GM23338 (cell line): ENCODE measurements at regions not wholly inside any gene's neighbourhood (a gene's known extent, or its start where the extent isn't known, plus 50 kb on each side); places are given as distances from the start of the nearest gene placed in this dataset.
A peak's percentile ranks its signal among the peaks of the same experiment; 100 is the strongest.

Experiments used
- ATAC-seq: fragments of 200-7000 bp; cut with Tn5 transposase; 3 replicates; pipeline ENCODE4 v1.9.1; 2020
- DNase-seq: peaks from one replicate; pipeline ENCODE4 v3.0.0-alpha.2; 2015; ENCODE audit warnings: low spot score
- H2AFZ ChIP-seq: fragments of 200-600 bp; sonication (generic); 2 replicates; pipeline ENCODE4 v1.8.0; 2016; ENCODE audit warnings: antibody characterized with exemption, mild to moderate bottlenecking, moderate library complexity
- H3F3A ChIP-seq: fragments of 200-600 bp; sonication (generic); replicated peaks from 2 replicates; pipeline ENCODE4 v1.8.0; 2017; ENCODE audit warnings: antibody characterized with exemption, mixed run types, low read depth
- H3K27ac ChIP-seq: fragments of 200-600 bp; sonication (generic); 2 replicates; pipeline ENCODE4 v1.6.1; 2016; ENCODE audit warnings: low read depth
- H3K27me3 ChIP-seq: fragments of 200-600 bp; sonication (generic); 2 replicates; pipeline ENCODE4 v1.8.0; 2016; ENCODE audit warnings: mild to moderate bottlenecking, mixed run types, moderate library complexity; ENCODE audit not compliant: insufficient read depth
- H3K36me3 ChIP-seq: fragments of 200-600 bp; sonication (generic); 2 replicates; pipeline ENCODE4 v1.8.0; 2016; ENCODE audit warnings: mild to moderate bottlenecking; ENCODE audit not compliant: insufficient read depth
- H3K4me1 ChIP-seq: fragments of 200-600 bp; sonication (generic); 2 replicates; pipeline ENCODE4 v1.8.0; 2016; ENCODE audit warnings: mild to moderate bottlenecking, moderate library complexity; ENCODE audit not compliant: insufficient read depth
- H3K4me2 ChIP-seq: fragments of 200-600 bp; sonication (generic); 2 replicates; pipeline ENCODE4 v1.7.1; 2017; ENCODE audit warnings: mixed run types
- H3K4me3 ChIP-seq: fragments of 200-600 bp; sonication (generic); 2 replicates; pipeline ENCODE4 v1.6.1; 2016; ENCODE audit warnings: mixed run types
- H3K79me2 ChIP-seq: fragments of 200-600 bp; sonication (generic); replicated peaks from 2 replicates; pipeline ENCODE4 v1.8.0; 2017; ENCODE audit warnings: mild to moderate bottlenecking; ENCODE audit not compliant: insufficient read depth
- H3K9me2 ChIP-seq: fragments of 200-600 bp; sonication (generic); 2 replicates; pipeline ENCODE4 v1.8.0; 2017; ENCODE audit not compliant: insufficient read depth
- H4K20me1 ChIP-seq: fragments of 200-600 bp; sonication (generic); replicated peaks from 2 replicates; pipeline ENCODE4 v1.8.0; 2017; ENCODE audit warnings: mild to moderate bottlenecking; ENCODE audit not compliant: insufficient read depth
- H3K27ac Mint-ChIP-seq: 2 replicates; pipeline ENCODE4 v1.8.0; 2020; ENCODE audit warnings: inconsistent platforms, mild to moderate bottlenecking, moderate library complexity, mixed read lengths
- H3K27me3 Mint-ChIP-seq: 3 replicates; pipeline ENCODE4 v1.8.0; 2022; ENCODE audit warnings: low read depth, mild to moderate bottlenecking, moderate library complexity, mixed read lengths, inconsistent platforms; ENCODE audit not compliant: insufficient read depth, poor library complexity
- H3K36me3 Mint-ChIP-seq: 3 replicates; pipeline ENCODE4 v1.8.0; 2021; ENCODE audit warnings: low read depth, mild to moderate bottlenecking, inconsistent platforms, moderate library complexity, mixed read lengths
- H3K4me1 Mint-ChIP-seq: 3 replicates; pipeline ENCODE4 v1.8.0; 2020; ENCODE audit warnings: mild to moderate bottlenecking, inconsistent platforms, mixed read lengths
- H3K4me3 Mint-ChIP-seq: 3 replicates; pipeline ENCODE4 v1.8.0; 2021; ENCODE audit warnings: moderate library complexity, mild to moderate bottlenecking, inconsistent platforms, mixed read lengths
- H3K9me3 Mint-ChIP-seq: 3 replicates; pipeline ENCODE4 v1.8.0; 2020; ENCODE audit warnings: moderate library complexity, mild to moderate bottlenecking, inconsistent platforms, mixed read lengths
- EZH2phosphoT487 ChIP-seq: fragments of 200-600 bp; sonication (generic); IDR thresholded peaks from one replicate; pipeline ENCODE4 v1.8.1; 2018; ENCODE audit warnings: antibody characterized with exemption; ENCODE audit not compliant: unreplicated experiment
- JUNB ChIP-seq: IDR thresholded peaks from one replicate; pipeline ENCODE4 v1.6.1; 2016; ENCODE audit warnings: antibody characterized with exemption; ENCODE audit not compliant: unreplicated experiment
- NANOG ChIP-seq: IDR thresholded peaks from 2 replicates; pipeline ENCODE4 v1.6.1; 2016; ENCODE audit warnings: antibody characterized with exemption, borderline replicate concordance
- POLR2AphosphoS5 ChIP-seq: IDR thresholded peaks from 2 replicates; pipeline ENCODE4 v1.6.1; 2016; ENCODE audit warnings: antibody characterized with exemption, low read depth
- ZNF331 ChIP-seq: fragments of 250-450 bp; sonication (Bioruptor Pico); IDR thresholded peaks from 2 replicates; pipeline ENCODE4 v1.5.0; 2020; ENCODE audit warnings: low read depth, mild to moderate bottlenecking, moderate library complexity
- TF ChIP-seq, protein P1 (sequence below), 2 experiments: fragments of 200-600 bp in 1 of 2; sonication (generic) in 1 of 2; conservative IDR thresholded peaks; 2 replicates each; pipeline versions ENCODE4 v1.5.1 to v1.6.1; 2016 to 2017; ENCODE audit warnings: antibody characterized with exemption in 2 of 2, low read depth in 2 of 2, mild to moderate bottlenecking in 2 of 2, moderate library complexity in 1 of 2
- TF ChIP-seq, protein P2 (sequence below): IDR thresholded peaks from one replicate; pipeline ENCODE4 v1.6.1; 2018; ENCODE audit warnings: antibody characterized with exemption; ENCODE audit not compliant: unreplicated experiment
- TF ChIP-seq, protein P3 (sequence below): fragments of 250-450 bp; sonication (Bioruptor Pico); IDR thresholded peaks from 2 replicates; pipeline ENCODE4 v1.5.0; 2020; ENCODE audit warnings: mild to moderate bottlenecking, moderate library complexity

DNA sequence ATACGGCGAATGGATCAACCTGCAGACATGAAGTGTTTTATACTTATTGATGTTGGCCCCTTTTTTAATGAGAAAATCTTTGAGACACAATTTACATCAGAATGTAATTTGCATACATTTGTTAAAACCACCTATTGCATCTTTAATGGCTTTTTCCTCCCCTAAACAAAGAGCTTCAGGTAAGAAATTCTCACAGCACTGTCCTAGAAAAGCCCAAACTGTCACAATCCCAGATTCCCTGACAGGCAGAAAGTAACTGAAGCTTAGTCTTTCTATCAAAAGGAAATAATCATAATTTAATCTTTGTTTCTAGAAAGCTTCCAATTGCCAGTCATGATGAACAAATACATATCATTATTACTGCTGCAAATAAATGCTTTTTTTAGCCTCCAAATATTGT, 407.9 kb downstream of the TMA16 start:
- no peaks in the 10 kb centered on the region for H3K36me3 ChIP-seq
- DNase-seq (peak; percentile 21), ATAC-seq (peak; percentile 57)
- H3K4me2 ChIP-seq = peak overlapping the region; percentile 39
- peak overlapping the region; percentile 5; the same call in 1 of the 2 replicates for H3K4me3 ChIP-seq
- H3K27ac Mint-ChIP-seq = peak overlapping the region; percentile 73; the same call in 1 of the 2 replicates
- peaks cover 10% of the 10 kb centered on the region for H3K36me3 Mint-ChIP-seq
- H3K27me3 ChIP-seq = no peaks in the 10 kb centered on the region
- H3F3A ChIP-seq = no peaks in the 10 kb centered on the region
- peaks cover 1% of the 10 kb centered on the region for H3K27me3 Mint-ChIP-seq
- H4K20me1 ChIP-seq = no peaks in the 10 kb centered on the region
- H3K4me1 ChIP-seq = peaks cover 32% of the 10 kb centered on the region
- H2AFZ ChIP-seq = no peak overlapping the region
- H3K27ac ChIP-seq = 0 out of 2 replicates have a peak overlapping the region, but pooled peaks have one; percentile 1
- peaks cover 22% of the 10 kb centered on the region for H3K4me1 Mint-ChIP-seq
- peaks cover 8% of the 10 kb centered on the region for H3K9me3 Mint-ChIP-seq
- H3K4me3 Mint-ChIP-seq = no peak overlapping the region
- no peak for TF ChIP-seq EZH2phosphoT487
- TF ChIP-seq, protein P1, sequence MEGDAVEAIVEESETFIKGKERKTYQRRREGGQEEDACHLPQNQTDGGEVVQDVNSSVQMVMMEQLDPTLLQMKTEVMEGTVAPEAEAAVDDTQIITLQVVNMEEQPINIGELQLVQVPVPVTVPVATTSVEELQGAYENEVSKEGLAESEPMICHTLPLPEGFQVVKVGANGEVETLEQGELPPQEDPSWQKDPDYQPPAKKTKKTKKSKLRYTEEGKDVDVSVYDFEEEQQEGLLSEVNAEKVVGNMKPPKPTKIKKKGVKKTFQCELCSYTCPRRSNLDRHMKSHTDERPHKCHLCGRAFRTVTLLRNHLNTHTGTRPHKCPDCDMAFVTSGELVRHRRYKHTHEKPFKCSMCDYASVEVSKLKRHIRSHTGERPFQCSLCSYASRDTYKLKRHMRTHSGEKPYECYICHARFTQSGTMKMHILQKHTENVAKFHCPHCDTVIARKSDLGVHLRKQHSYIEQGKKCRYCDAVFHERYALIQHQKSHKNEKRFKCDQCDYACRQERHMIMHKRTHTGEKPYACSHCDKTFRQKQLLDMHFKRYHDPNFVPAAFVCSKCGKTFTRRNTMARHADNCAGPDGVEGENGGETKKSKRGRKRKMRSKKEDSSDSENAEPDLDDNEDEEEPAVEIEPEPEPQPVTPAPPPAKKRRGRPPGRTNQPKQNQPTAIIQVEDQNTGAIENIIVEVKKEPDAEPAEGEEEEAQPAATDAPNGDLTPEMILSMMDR (conservative IDR thresholded peaks at IDR 0.05; ENCODE audit: low read depth in 2 of 2) = no peak
- TF ChIP-seq POLR2AphosphoS5 = no peak
- 0 out of 2 replicates have a peak, but pooled peaks have one; percentile 23 for TF ChIP-seq NANOG
- TF ChIP-seq ZNF331 (CRISPR knock-in tag) = no peak
- no peak for TF ChIP-seq JUNB
- TF ChIP-seq, protein P2, sequence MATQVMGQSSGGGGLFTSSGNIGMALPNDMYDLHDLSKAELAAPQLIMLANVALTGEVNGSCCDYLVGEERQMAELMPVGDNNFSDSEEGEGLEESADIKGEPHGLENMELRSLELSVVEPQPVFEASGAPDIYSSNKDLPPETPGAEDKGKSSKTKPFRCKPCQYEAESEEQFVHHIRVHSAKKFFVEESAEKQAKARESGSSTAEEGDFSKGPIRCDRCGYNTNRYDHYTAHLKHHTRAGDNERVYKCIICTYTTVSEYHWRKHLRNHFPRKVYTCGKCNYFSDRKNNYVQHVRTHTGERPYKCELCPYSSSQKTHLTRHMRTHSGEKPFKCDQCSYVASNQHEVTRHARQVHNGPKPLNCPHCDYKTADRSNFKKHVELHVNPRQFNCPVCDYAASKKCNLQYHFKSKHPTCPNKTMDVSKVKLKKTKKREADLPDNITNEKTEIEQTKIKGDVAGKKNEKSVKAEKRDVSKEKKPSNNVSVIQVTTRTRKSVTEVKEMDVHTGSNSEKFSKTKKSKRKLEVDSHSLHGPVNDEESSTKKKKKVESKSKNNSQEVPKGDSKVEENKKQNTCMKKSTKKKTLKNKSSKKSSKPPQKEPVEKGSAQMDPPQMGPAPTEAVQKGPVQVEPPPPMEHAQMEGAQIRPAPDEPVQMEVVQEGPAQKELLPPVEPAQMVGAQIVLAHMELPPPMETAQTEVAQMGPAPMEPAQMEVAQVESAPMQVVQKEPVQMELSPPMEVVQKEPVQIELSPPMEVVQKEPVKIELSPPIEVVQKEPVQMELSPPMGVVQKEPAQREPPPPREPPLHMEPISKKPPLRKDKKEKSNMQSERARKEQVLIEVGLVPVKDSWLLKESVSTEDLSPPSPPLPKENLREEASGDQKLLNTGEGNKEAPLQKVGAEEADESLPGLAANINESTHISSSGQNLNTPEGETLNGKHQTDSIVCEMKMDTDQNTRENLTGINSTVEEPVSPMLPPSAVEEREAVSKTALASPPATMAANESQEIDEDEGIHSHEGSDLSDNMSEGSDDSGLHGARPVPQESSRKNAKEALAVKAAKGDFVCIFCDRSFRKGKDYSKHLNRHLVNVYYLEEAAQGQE = no peak
- TF ChIP-seq, protein P3, sequence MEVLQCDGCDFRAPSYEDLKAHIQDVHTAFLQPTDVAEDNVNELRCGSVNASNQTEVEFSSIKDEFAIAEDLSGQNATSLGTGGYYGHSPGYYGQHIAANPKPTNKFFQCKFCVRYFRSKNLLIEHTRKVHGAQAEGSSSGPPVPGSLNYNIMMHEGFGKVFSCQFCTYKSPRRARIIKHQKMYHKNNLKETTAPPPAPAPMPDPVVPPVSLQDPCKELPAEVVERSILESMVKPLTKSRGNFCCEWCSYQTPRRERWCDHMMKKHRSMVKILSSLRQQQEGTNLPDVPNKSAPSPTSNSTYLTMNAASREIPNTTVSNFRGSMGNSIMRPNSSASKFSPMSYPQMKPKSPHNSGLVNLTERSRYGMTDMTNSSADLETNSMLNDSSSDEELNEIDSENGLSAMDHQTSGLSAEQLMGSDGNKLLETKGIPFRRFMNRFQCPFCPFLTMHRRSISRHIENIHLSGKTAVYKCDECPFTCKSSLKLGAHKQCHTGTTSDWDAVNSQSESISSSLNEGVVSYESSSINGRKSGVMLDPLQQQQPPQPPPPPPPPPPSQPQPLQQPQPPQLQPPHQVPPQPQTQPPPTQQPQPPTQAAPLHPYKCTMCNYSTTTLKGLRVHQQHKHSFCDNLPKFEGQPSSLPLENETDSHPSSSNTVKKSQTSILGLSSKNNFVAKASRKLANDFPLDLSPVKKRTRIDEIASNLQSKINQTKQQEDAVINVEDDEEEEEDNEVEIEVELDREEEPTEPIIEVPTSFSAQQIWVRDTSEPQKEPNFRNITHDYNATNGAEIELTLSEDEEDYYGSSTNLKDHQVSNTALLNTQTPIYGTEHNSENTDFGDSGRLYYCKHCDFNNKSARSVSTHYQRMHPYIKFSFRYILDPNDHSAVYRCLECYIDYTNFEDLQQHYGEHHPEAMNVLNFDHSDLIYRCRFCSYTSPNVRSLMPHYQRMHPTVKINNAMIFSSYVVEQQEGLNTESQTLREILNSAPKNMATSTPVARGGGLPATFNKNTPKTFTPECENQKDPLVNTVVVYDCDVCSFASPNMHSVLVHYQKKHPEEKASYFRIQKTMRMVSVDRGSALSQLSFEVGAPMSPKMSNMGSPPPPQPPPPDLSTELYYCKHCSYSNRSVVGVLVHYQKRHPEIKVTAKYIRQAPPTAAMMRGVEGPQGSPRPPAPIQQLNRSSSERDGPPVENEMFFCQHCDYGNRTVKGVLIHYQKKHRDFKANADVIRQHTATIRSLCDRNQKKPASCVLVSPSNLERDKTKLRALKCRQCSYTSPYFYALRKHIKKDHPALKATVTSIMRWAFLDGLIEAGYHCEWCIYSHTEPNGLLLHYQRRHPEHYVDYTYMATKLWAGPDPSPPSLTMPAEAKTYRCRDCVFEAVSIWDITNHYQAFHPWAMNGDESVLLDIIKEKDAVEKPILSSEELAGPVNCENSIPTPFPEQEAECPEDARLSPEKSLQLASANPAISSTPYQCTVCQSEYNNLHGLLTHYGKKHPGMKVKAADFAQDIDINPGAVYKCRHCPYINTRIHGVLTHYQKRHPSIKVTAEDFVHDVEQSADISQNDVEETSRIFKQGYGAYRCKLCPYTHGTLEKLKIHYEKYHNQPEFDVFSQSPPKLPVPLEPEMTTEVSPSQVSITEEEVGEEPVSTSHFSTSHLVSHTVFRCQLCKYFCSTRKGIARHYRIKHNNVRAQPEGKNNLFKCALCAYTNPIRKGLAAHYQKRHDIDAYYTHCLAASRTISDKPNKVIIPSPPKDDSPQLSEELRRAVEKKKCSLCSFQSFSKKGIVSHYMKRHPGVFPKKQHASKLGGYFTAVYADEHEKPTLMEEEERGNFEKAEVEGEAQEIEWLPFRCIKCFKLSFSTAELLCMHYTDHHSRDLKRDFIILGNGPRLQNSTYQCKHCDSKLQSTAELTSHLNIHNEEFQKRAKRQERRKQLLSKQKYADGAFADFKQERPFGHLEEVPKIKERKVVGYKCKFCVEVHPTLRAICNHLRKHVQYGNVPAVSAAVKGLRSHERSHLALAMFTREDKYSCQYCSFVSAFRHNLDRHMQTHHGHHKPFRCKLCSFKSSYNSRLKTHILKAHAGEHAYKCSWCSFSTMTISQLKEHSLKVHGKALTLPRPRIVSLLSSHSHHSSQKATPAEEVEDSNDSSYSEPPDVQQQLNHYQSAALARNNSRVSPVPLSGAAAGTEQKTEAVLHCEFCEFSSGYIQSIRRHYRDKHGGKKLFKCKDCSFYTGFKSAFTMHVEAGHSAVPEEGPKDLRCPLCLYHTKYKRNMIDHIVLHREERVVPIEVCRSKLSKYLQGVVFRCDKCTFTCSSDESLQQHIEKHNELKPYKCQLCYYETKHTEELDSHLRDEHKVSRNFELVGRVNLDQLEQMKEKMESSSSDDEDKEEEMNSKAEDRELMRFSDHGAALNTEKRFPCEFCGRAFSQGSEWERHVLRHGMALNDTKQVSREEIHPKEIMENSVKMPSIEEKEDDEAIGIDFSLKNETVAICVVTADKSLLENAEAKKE (CRISPR knock-in tag) = no peak
- H3K79me2 ChIP-seq = no peaks in the 10 kb centered on the region
- no peaks in the 10 kb centered on the region for H3K9me2 ChIP-seq
